Activated CD8-positive, alpha-beta memory T cell treated with anti-CD3 and anti-CD28 coated beads, Interleukin-2, amount 50 U/mL, for 1 hour (primary cell): ENCODE measurements at regions not wholly inside any gene's neighbourhood (a gene's known extent, or its start where the extent isn't known, plus 50 kb on each side); places are given as distances from the start of the nearest gene placed in this dataset.
A peak's percentile ranks its signal among the peaks of the same experiment; 100 is the strongest.

Source experiments
- DNase-seq: peaks from one replicate; pipeline ENCODE4 v3.0.0-alpha.2; 2020; ENCODE audit errors: extremely low read depth

- no peak for DNase-seq
Observed at GRCh38 chrX:131703646-131704045, 159.8 kb downstream of the OR13H1 start.

GRCh38 chrX:131704136-131704695 lies 160.3 kb downstream of the OR13H1 start:
- peak; percentile 82 for DNase-seq

GRCh38 chrX:131709553-131709952 lies 165.7 kb downstream of the OR13H1 start:
- DNase-seq: no peak

GRCh38 chrX:131711478-131711867 lies 167.6 kb downstream of the OR13H1 start:
- DNase-seq: no peak

GRCh38 chrX:131723646-131724045 lies 179.8 kb downstream of the OR13H1 start:
- DNase-seq: no peak

GRCh38 chrX:131724292-131724691 lies 180.4 kb downstream of the OR13H1 start:
- DNase-seq: no peak

GRCh38 chrX:131725001-131725654 lies 181.3 kb downstream of the OR13H1 start:
- no peak for DNase-seq

GRCh38 chrX:131727778-131728177 lies 183.9 kb downstream of the OR13H1 start:
- no peak for DNase-seq

GRCh38 chrX:131728295-131729145 lies 184.6 kb downstream of the OR13H1 start:
- peak; percentile 75 for DNase-seq

- DNase-seq: peak; percentile 77
Observed at GRCh38 chrX:131729295-131729694, 185.4 kb downstream of the OR13H1 start.

- peak; percentile 58 for DNase-seq
Observed at GRCh38 chrX:131734621-131735020, 190.7 kb downstream of the OR13H1 start.

GRCh38 chrX:131735127-131735526 lies 191.3 kb downstream of the OR13H1 start:
- DNase-seq: no peak

GRCh38 chrX:131739823-131740222 lies 195.9 kb downstream of the OR13H1 start:
- no peak for DNase-seq

GRCh38 chrX:131741103-131741581 lies 197.3 kb downstream of the OR13H1 start:
- DNase-seq: no peak

GRCh38 chrX:131745942-131746489 lies 202.1 kb downstream of the OR13H1 start:
- DNase-seq: no peak

GRCh38 chrX:131746491-131746968 lies 202.7 kb downstream of the OR13H1 start:
- no peak for DNase-seq

GRCh38 chrX:131747173-131747572 lies 203.3 kb downstream of the OR13H1 start:
- DNase-seq: no peak

- DNase-seq: peak; percentile 61
Observed at GRCh38 chrX:131752493-131753198, 208.8 kb downstream of the OR13H1 start.

GRCh38 chrX:131762802-131763234 lies 218.9 kb downstream of the OR13H1 start:
- DNase-seq: no peak

- DNase-seq: peak; percentile 81
Observed at GRCh38 chrX:131763674-131764073, 219.8 kb downstream of the OR13H1 start.

GRCh38 chrX:131764216-131764615 lies 220.3 kb downstream of the OR13H1 start:
- no peak for DNase-seq
